HL-60 (cell line): ENCODE measurements at regions not wholly inside any gene's neighbourhood (a gene's known extent, or its start where the extent isn't known, plus 50 kb on each side); places are given as distances from the start of the nearest gene placed in this dataset.

Source experiments
- POLR2AphosphoS5 ChIP-seq: IDR thresholded peaks from 2 replicates; pipeline ENCODE4 v1.6.1; 2012; ENCODE audit warnings: low read depth
- SPI1 ChIP-seq: IDR thresholded peaks from 2 replicates; pipeline ENCODE4 v1.6.1; 2012; ENCODE audit warnings: low read depth, mild to moderate bottlenecking, borderline replicate concordance
- TF ChIP-seq, protein P1 (sequence below): IDR thresholded peaks from one replicate; pipeline ENCODE4 v1.5.1; 2011; ENCODE audit warnings: low read length, control low read depth, inconsistent platforms; ENCODE audit not compliant: insufficient read depth
- TF ChIP-seq, protein P2 (sequence below): IDR thresholded peaks from 2 replicates; pipeline ENCODE4 v1.6.1; 2012; ENCODE audit warnings: low read depth; ENCODE audit not compliant: insufficient replicate concordance

DNA sequence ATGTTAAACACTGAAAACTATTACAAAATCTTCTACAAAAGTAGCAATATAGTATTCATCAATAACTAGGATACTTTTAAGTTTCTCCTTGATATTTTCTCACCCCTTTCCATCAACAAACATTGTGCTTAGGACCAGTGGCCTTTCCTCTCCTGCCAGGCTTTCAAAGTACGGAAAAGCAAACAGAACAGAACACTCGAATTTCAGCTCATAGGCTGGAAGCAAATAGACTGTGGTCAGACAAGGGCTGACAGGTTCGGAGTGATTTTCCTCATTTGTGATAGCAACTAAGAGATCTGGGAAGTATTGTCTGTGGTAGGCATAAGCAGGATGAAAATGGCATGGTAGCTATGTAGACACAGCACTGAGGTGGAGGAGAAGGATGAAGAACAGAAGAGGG is 68.6 kb upstream of the SORBS2 start:
- TF ChIP-seq, protein P1, sequence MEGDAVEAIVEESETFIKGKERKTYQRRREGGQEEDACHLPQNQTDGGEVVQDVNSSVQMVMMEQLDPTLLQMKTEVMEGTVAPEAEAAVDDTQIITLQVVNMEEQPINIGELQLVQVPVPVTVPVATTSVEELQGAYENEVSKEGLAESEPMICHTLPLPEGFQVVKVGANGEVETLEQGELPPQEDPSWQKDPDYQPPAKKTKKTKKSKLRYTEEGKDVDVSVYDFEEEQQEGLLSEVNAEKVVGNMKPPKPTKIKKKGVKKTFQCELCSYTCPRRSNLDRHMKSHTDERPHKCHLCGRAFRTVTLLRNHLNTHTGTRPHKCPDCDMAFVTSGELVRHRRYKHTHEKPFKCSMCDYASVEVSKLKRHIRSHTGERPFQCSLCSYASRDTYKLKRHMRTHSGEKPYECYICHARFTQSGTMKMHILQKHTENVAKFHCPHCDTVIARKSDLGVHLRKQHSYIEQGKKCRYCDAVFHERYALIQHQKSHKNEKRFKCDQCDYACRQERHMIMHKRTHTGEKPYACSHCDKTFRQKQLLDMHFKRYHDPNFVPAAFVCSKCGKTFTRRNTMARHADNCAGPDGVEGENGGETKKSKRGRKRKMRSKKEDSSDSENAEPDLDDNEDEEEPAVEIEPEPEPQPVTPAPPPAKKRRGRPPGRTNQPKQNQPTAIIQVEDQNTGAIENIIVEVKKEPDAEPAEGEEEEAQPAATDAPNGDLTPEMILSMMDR: no peak
- TF ChIP-seq POLR2AphosphoS5 (no peak), SPI1 (no peak)
- TF ChIP-seq, protein P2, sequence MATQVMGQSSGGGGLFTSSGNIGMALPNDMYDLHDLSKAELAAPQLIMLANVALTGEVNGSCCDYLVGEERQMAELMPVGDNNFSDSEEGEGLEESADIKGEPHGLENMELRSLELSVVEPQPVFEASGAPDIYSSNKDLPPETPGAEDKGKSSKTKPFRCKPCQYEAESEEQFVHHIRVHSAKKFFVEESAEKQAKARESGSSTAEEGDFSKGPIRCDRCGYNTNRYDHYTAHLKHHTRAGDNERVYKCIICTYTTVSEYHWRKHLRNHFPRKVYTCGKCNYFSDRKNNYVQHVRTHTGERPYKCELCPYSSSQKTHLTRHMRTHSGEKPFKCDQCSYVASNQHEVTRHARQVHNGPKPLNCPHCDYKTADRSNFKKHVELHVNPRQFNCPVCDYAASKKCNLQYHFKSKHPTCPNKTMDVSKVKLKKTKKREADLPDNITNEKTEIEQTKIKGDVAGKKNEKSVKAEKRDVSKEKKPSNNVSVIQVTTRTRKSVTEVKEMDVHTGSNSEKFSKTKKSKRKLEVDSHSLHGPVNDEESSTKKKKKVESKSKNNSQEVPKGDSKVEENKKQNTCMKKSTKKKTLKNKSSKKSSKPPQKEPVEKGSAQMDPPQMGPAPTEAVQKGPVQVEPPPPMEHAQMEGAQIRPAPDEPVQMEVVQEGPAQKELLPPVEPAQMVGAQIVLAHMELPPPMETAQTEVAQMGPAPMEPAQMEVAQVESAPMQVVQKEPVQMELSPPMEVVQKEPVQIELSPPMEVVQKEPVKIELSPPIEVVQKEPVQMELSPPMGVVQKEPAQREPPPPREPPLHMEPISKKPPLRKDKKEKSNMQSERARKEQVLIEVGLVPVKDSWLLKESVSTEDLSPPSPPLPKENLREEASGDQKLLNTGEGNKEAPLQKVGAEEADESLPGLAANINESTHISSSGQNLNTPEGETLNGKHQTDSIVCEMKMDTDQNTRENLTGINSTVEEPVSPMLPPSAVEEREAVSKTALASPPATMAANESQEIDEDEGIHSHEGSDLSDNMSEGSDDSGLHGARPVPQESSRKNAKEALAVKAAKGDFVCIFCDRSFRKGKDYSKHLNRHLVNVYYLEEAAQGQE: no peak
